Muscle of leg (tissue), 3 donors: ENCODE measurements at regions not wholly inside any gene's neighbourhood (a gene's known extent, or its start where the extent isn't known, plus 50 kb on each side); places are given as distances from the start of the nearest gene placed in this dataset.
"Not testable (repeated sequence)": the region's sequence is repeated elsewhere in the genome, so short reads cannot be mapped to it uniquely, and the experiment has no call there.

Experiments
- DNase-seq: peaks from one replicate; pipeline ENCODE4 v3.0.0; 2013
- H3K27ac ChIP-seq: one replicate; pipeline ENCODE4 v1.5.1; 2013; ENCODE audit warnings: mild to moderate bottlenecking, low read length, control low read depth
- H3K27me3 ChIP-seq: one replicate; pipeline ENCODE4 v1.6.1; 2013; ENCODE audit warnings: low read length; ENCODE audit not compliant: control insufficient read depth, insufficient read depth
- H3K36me3 ChIP-seq: one replicate; pipeline ENCODE4 v1.6.1; 2013; ENCODE audit warnings: low read length; ENCODE audit not compliant: control insufficient read depth, insufficient read depth
- H3K4me1 ChIP-seq: one replicate; pipeline ENCODE4 v1.6.1; 2013; ENCODE audit warnings: low read length; ENCODE audit not compliant: control insufficient read depth, insufficient read depth
- H3K4me3 ChIP-seq: one replicate; pipeline ENCODE4 v1.5.1; 2013; ENCODE audit warnings: low read length, control low read depth
- H3K9me3 ChIP-seq: replicated peaks from 2 replicates; pipeline ENCODE4 v1.6.1; 2013; ENCODE audit warnings: low read depth, low read length; ENCODE audit not compliant: control insufficient read depth
- WGBS: methylation state at CpG from one replicate; pipeline ENCODE4 v1.1.5; 2013; ENCODE audit warnings: missing lambda C conversion rate; ENCODE audit not compliant: insufficient coverage; 5-methylcytosine and 5-hydroxymethylcytosine counted together

DNA sequence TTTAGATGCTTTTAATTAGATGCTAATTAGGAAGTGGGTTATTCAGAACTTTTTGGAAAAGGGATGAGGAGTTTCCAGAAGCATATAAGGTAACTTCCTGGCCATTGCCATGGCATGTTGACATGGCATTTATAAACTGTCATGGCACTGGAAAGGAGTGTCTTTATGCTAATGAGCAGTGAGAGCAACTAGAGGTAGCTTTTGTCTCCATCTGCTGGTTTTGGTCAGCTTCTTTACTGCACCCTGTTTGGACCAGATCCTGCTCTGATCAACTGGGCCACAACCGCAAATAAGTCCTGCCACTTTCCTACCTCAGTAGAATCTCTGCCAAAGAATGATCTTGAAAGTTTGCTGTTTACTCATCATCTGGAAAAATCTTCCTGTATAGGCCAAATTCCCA, 193.6 kb downstream of the FAM72C start:
- not testable (repeated sequence) for H3K27ac ChIP-seq, H3K27me3 ChIP-seq, H3K4me3 ChIP-seq, H3K4me1 ChIP-seq, DNase-seq, H3K36me3 ChIP-seq, H3K9me3 ChIP-seq
- WGBS: no CpG with 5 or more reads among the region's 1 CpG

GRCh38 chr1:143764831-143765230, 207.0 kb downstream of the FAM72C start:
- not testable (repeated sequence) for H3K36me3 ChIP-seq, H3K9me3 ChIP-seq, H3K27me3 ChIP-seq, H3K27ac ChIP-seq, H3K4me1 ChIP-seq, H3K4me3 ChIP-seq, DNase-seq
- WGBS: no CpG with 5 or more reads among the region's 2 CpGs

- not testable (repeated sequence) for H3K4me3 ChIP-seq, H3K9me3 ChIP-seq, H3K27me3 ChIP-seq, H3K27ac ChIP-seq, H3K4me1 ChIP-seq, DNase-seq, H3K36me3 ChIP-seq
- no CpG with 5 or more reads among the region's 7 CpGs for WGBS
These were observed 211.4 kb downstream of the FAM72C start for GRCh38 chr1:143760366-143760765.

GRCh38 chr1:143755961-143756360, 215.8 kb downstream of the FAM72C start:
- H3K27ac ChIP-seq, H3K9me3 ChIP-seq, H3K4me1 ChIP-seq, H3K4me3 ChIP-seq, H3K27me3 ChIP-seq, H3K36me3 ChIP-seq, DNase-seq: not testable (repeated sequence)
- WGBS: 75% methylated on average over 1 of the region's 3 CpGs

GRCh38 chr1:143748906-143749305, 222.9 kb downstream of the FAM72C start:
- no CpG with 5 or more reads among the region's 3 CpGs for WGBS
- no peaks in the 10 kb centered on the region for H3K9me3 ChIP-seq

DNA sequence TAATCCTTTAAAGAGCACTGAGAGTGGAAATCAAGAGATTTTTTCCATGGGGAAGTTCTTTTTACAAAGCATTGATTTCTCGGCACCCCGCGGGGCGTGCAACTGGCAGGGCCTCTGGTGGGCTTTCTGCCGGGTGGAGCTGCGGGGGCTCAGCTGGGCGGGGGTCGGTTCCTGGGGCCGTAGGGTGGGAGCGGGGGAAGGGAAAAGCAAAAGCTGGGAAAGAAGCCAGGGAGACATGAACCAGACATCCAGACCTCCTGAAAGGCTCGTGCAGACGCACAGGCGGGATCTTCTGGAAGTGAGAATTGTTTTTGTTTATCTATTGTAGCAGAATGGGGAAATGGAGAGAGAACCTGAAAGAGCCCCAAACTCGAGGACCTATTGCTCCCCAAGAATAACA, 235.2 kb downstream of the FAM72C start:
- H3K27me3 ChIP-seq: peaks cover 12% of the 10 kb centered on the region
- WGBS: 4% methylated on average over 9 of the region's 14 CpGs

More at GRCh38 chr1:143748906-143749305, 222.9 kb downstream of the FAM72C start:
- DNase-seq: peak; percentile 3
- H3K27ac ChIP-seq: no peak overlapping the region
- H3K4me1 ChIP-seq: no peaks in the 10 kb centered on the region
- no peak overlapping the region for H3K4me3 ChIP-seq
- H3K27me3 ChIP-seq: no peaks in the 10 kb centered on the region
- H3K36me3 ChIP-seq: no peaks in the 10 kb centered on the region

DNA sequence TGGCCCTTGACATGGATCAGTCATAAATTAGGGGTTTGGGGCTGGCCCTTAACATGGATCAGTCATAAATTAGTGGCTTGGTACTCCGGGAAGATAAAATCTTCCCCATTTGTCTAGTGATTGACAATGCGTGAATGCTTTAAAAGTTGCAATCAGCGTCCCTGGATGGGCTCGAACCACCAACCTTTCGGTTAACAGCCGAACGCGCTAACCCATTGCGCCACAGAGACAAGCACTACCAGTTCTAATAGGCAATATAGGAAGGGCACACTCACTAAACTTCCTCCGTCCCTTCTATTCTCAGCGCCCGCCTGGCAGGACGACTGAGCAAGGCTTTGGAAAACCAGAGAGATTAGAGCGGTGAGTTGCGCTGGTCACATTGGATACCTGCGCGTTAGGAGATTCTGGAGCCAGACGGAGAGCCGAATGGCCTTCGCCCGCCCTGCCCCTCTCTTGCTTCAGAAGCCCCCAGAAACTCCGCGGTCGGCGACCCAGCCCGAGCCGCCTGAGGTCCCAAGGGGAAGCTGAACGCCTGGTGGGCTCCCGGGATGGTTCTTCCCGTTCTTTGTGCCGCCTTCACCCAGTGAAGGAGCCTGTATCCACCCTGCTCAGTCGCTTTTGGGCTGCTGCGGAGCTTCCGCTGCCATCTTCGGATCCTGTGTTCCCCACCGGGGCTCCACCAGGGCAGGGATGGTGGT, 235.9 kb downstream of the FAM72C start:
- no peaks in the 10 kb centered on the region for H3K9me3 ChIP-seq
- no peaks in the 10 kb centered on the region for H3K4me1 ChIP-seq
- H3K27ac ChIP-seq: no peak overlapping the region
- DNase-seq: no peak
- H3K4me3 ChIP-seq: no peak overlapping the region
- peaks cover 12% of the 10 kb centered on the region for H3K27me3 ChIP-seq
- H3K36me3 ChIP-seq: no peaks in the 10 kb centered on the region
- WGBS: 1% methylated on average over 28 of the region's 36 CpGs

More for the DNA sequence above, 235.2 kb downstream of the FAM72C start:
- Histone ChIP-seq H3K4me1 (no peaks in the 10 kb centered on the region), H3K27ac (no peak overlapping the region), H3K36me3 (no peaks in the 10 kb centered on the region), H3K9me3 (no peaks in the 10 kb centered on the region), H3K4me3 (no peak overlapping the region)
- no peak for DNase-seq

- not testable (repeated sequence) for H3K36me3 ChIP-seq, H3K9me3 ChIP-seq, H3K4me1 ChIP-seq, H3K4me3 ChIP-seq, H3K27ac ChIP-seq, DNase-seq
- WGBS: no CpG with 5 or more reads among the region's 3 CpGs
- peaks cover 12% of the 10 kb centered on the region for H3K27me3 ChIP-seq
These were observed 237.5 kb downstream of the FAM72C start for GRCh38 chr1:143734261-143734660.

- H3K4me3 ChIP-seq, H3K4me1 ChIP-seq, H3K36me3 ChIP-seq, H3K27ac ChIP-seq, H3K27me3 ChIP-seq, H3K9me3 ChIP-seq, DNase-seq: not testable (repeated sequence)
- no CpG with 5 or more reads among the region's 6 CpGs for WGBS
These were observed 240.9 kb downstream of the FAM72C start for GRCh38 chr1:143730890-143731289.

DNA sequence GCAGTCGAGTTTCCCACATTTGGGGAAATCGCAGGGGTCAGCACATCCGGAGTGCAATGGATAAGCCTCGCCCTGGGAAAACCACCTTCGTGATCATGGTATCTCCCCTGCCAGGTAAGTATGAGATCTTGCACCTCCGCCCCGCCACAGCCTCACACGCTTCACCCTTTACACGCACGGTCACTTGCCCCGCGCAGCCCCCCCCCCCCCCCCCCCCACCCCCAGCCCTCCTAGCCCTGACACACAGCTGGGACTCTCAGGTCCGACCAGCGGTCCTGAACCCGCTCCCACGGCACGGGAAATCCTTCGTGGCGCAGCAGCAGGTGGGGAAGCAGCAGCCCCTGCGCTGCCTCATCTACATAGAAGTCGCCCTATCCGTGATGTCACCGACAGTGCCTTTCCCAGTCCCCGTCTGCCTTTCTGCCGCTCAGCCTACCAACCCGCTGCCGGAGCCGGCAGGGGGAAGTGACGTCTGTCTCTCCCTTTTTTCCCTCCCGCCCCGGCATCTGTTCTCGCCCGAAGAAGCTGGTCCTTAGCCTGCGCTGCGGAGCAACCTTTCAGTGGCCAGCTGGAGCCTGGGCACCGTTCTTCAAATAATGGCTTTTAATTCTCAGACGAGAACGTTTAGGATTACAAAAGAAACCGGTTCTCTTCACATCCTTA, 242.2 kb downstream of the FAM72C start:
- H3K4me1 ChIP-seq, H3K9me3 ChIP-seq, H3K4me3 ChIP-seq, H3K36me3 ChIP-seq, DNase-seq, H3K27ac ChIP-seq, H3K27me3 ChIP-seq: not testable (repeated sequence)
- WGBS: no CpG with 5 or more reads among the region's 39 CpGs
